ENCODE measurements at regions not wholly inside any gene's neighbourhood (a gene's known extent, or its start where the extent isn't known, plus 50 kb on each side); places are given as distances from the start of the nearest gene placed in this dataset.
"Not testable (repeated sequence)": the region's sequence is repeated elsewhere in the genome, so short reads cannot be mapped to it uniquely, and the experiment has no call there.

DNA sequence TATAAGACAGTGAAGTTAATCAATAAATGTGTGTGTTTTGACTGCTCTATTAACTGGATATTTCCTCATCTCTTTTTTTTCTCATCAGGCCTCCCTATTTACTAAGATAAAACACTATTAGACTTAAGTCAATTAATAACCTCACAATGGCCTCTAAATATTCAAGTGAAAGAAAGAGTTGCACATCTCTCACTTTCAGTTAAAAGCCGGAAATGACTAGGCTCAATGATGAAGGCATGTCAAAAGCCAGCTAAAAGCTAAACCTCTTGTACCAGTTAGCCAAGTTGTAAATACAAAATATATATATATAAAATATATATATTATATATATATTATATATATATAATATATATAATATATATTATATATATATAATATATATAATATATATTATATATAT is 127.0 kb upstream of the MEOX2 start:
- Histone ChIP-seq H3K27ac (ENCODE audit: poor library complexity, severe bottlenecking) (no peak overlapping the region), H3K4me3 (ENCODE audit: severe bottlenecking) (no peak overlapping the region), H3K36me3 (ENCODE audit: low read depth) (no peaks in the 10 kb centered on the region), H3K27me3 (ENCODE audit: insufficient read depth, poor library complexity, severe bottlenecking) (no peaks in the 10 kb centered on the region), H3K9me3 (ENCODE audit: severe bottlenecking) (no peaks in the 10 kb centered on the region), H3K4me1 (ENCODE audit: insufficient read depth, poor library complexity, severe bottlenecking) (no peaks in the 10 kb centered on the region)
- ATAC-seq (ENCODE audit: low read depth) = no peak
- DNase-seq (ENCODE audit: low spot score) = no peak
- TF ChIP-seq, protein P1, sequence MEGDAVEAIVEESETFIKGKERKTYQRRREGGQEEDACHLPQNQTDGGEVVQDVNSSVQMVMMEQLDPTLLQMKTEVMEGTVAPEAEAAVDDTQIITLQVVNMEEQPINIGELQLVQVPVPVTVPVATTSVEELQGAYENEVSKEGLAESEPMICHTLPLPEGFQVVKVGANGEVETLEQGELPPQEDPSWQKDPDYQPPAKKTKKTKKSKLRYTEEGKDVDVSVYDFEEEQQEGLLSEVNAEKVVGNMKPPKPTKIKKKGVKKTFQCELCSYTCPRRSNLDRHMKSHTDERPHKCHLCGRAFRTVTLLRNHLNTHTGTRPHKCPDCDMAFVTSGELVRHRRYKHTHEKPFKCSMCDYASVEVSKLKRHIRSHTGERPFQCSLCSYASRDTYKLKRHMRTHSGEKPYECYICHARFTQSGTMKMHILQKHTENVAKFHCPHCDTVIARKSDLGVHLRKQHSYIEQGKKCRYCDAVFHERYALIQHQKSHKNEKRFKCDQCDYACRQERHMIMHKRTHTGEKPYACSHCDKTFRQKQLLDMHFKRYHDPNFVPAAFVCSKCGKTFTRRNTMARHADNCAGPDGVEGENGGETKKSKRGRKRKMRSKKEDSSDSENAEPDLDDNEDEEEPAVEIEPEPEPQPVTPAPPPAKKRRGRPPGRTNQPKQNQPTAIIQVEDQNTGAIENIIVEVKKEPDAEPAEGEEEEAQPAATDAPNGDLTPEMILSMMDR (IDR thresholded peaks at IDR 0.05; ENCODE audit: poor library complexity, severe bottlenecking) = no peak

DNA sequence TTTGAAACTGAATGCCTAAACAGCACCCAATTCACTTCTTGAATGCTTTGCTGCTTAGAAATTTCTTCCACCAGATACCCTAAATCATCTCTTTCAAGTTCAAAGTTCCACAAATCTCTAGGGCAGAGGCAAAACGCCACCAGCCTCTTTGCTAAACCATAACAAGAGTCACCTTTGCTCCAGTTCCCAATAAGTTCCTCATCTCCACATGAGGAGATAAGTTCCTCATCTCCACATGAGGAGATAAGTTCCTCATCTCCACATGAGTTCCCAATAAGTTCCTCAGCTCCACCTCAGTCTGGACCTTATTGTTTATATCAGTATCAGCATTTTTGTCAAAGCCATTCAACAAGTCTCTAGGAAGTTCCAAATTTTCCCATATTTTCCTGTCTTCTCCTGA is 123.9 kb upstream of the MEOX2 start:
- H3K36me3 ChIP-seq (ENCODE audit: low read depth); H3K9me3 ChIP-seq (ENCODE audit: severe bottlenecking); DNase-seq (ENCODE audit: low spot score); H3K27me3 ChIP-seq (ENCODE audit: insufficient read depth, poor library complexity, severe bottlenecking); H3K4me3 ChIP-seq (ENCODE audit: severe bottlenecking); H3K27ac ChIP-seq (ENCODE audit: poor library complexity, severe bottlenecking); H3K4me1 ChIP-seq (ENCODE audit: insufficient read depth, poor library complexity, severe bottlenecking); ATAC-seq (ENCODE audit: low read depth): not testable (repeated sequence)

GRCh38 chr7:15809936-15810335 is 123.5 kb upstream of the MEOX2 start:
- ATAC-seq (ENCODE audit: low read depth); H3K4me1 ChIP-seq (ENCODE audit: insufficient read depth, poor library complexity, severe bottlenecking): not testable (repeated sequence)

GRCh38 chr7:15805891-15806290 is 119.4 kb upstream of the MEOX2 start:
- ATAC-seq (ENCODE audit: low read depth) (no peak), DNase-seq (ENCODE audit: low spot score) (no peak)
- Histone ChIP-seq H3K27ac (ENCODE audit: poor library complexity, severe bottlenecking) (no peak overlapping the region), H3K36me3 (ENCODE audit: low read depth) (no peaks in the 10 kb centered on the region), H3K27me3 (ENCODE audit: insufficient read depth, poor library complexity, severe bottlenecking) (no peaks in the 10 kb centered on the region), H3K4me1 (ENCODE audit: insufficient read depth, poor library complexity, severe bottlenecking) (no peaks in the 10 kb centered on the region), H3K9me3 (ENCODE audit: severe bottlenecking) (no peaks in the 10 kb centered on the region), H3K4me3 (ENCODE audit: severe bottlenecking) (no peak overlapping the region)
- TF ChIP-seq, protein P1 (IDR thresholded peaks at IDR 0.05; ENCODE audit: poor library complexity, severe bottlenecking) = no peak

More at GRCh38 chr7:15809936-15810335, 123.5 kb upstream of the MEOX2 start:
- not testable (repeated sequence) for H3K27ac ChIP-seq (ENCODE audit: poor library complexity, severe bottlenecking); H3K4me3 ChIP-seq (ENCODE audit: severe bottlenecking); H3K27me3 ChIP-seq (ENCODE audit: insufficient read depth, poor library complexity, severe bottlenecking); H3K36me3 ChIP-seq (ENCODE audit: low read depth); H3K9me3 ChIP-seq (ENCODE audit: severe bottlenecking); DNase-seq (ENCODE audit: low spot score)

DNA sequence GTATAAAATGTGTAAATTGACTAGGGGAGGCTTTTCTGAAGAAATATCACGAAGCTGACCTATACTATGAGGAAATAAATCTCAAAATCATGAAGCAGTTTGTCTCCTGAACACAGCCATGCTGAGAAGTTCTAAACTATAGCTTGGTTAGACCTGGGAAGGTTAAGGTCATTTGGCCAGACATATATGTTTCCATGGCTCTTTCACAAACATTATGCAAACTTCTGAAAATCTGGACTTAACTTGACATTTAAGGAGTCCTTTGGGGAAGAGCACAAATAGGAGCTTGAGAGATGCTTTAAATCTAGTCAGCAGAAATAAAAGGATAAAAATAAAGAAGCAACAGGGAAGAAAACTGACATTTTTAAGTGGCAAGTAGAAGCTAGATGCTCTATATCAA is 115.9 kb upstream of the MEOX2 start:
- Histone ChIP-seq H3K9me3 (ENCODE audit: severe bottlenecking) (no peaks in the 10 kb centered on the region), H3K27me3 (ENCODE audit: insufficient read depth, poor library complexity, severe bottlenecking) (no peaks in the 10 kb centered on the region), H3K4me1 (ENCODE audit: insufficient read depth, poor library complexity, severe bottlenecking) (no peaks in the 10 kb centered on the region), H3K36me3 (ENCODE audit: low read depth) (no peaks in the 10 kb centered on the region), H3K4me3 (ENCODE audit: severe bottlenecking) (no peak overlapping the region), H3K27ac (ENCODE audit: poor library complexity, severe bottlenecking) (no peak overlapping the region)
- no peak for ATAC-seq (ENCODE audit: low read depth)
- no peak for DNase-seq (ENCODE audit: low spot score)
- TF ChIP-seq, protein P1 (IDR thresholded peaks at IDR 0.05; ENCODE audit: poor library complexity, severe bottlenecking) = no peak

- no peak overlapping the region for H3K27ac ChIP-seq (ENCODE audit: poor library complexity, severe bottlenecking)
- TF ChIP-seq, protein P1 (IDR thresholded peaks at IDR 0.05; ENCODE audit: poor library complexity, severe bottlenecking) = no peak
- no peaks in the 10 kb centered on the region for H3K27me3 ChIP-seq (ENCODE audit: insufficient read depth, poor library complexity, severe bottlenecking)
- no peaks in the 10 kb centered on the region for H3K36me3 ChIP-seq (ENCODE audit: low read depth)
- H3K4me3 ChIP-seq (ENCODE audit: severe bottlenecking) = no peak overlapping the region
- H3K4me1 ChIP-seq (ENCODE audit: insufficient read depth, poor library complexity, severe bottlenecking) = no peaks in the 10 kb centered on the region
- no peaks in the 10 kb centered on the region for H3K9me3 ChIP-seq (ENCODE audit: severe bottlenecking)
- no peak for DNase-seq (ENCODE audit: low spot score)
- no peak for ATAC-seq (ENCODE audit: low read depth)
Observed at GRCh38 chr7:15801551-15801950, 115.1 kb upstream of the MEOX2 start.
